GM12878 (cell line): ENCODE measurements at regions not wholly inside any gene's neighbourhood (a gene's known extent, or its start where the extent isn't known, plus 50 kb on each side); places are given as distances from the start of the nearest gene placed in this dataset.

ENCODE experiments used
- ATF3 ChIP-seq: IDR thresholded peaks from 2 replicates; pipeline ENCODE4 v1.6.1; 2011; ENCODE audit warnings: low read depth, mild to moderate bottlenecking, low read length, moderate library complexity, borderline replicate concordance; ENCODE audit errors: extremely low read depth
- EZH2 ChIP-seq: IDR thresholded peaks from 2 replicates; pipeline ENCODE4 v1.6.1; 2012; ENCODE audit warnings: low read depth, mild to moderate bottlenecking, control low read depth, inconsistent platforms, low read length, borderline replicate concordance; ENCODE audit not compliant: control insufficient read depth
- POLR2A ChIP-seq: IDR thresholded peaks from 2 replicates; pipeline ENCODE4 v1.6.1; 2011; ENCODE audit warnings: low read depth, mild to moderate bottlenecking, low read length
- POLR2AphosphoS2 ChIP-seq: IDR thresholded peaks from 2 replicates; pipeline ENCODE4 v1.6.1; 2011; ENCODE audit warnings: low read depth, mild to moderate bottlenecking, low read length, improper control_type of control experiment, moderate library complexity
- TF ChIP-seq, protein P1 (sequence below), 3 experiments: IDR thresholded peaks in 2 of 3; conservative IDR thresholded peaks in 1 of 3; 2 replicates each; pipeline ENCODE4 v1.5.1; 2011; ENCODE audit warnings: low read depth in 3 of 3, low read length in 3 of 3, mild to moderate bottlenecking in 3 of 3, control low read depth in 2 of 3, moderate library complexity in 2 of 3, inconsistent platforms in 1 of 3, mixed read lengths in 1 of 3; ENCODE audit not compliant: control insufficient read depth in 2 of 3, insufficient read depth in 1 of 3; ENCODE audit errors: extremely low read depth in 1 of 3

- TF ChIP-seq, protein P1, sequence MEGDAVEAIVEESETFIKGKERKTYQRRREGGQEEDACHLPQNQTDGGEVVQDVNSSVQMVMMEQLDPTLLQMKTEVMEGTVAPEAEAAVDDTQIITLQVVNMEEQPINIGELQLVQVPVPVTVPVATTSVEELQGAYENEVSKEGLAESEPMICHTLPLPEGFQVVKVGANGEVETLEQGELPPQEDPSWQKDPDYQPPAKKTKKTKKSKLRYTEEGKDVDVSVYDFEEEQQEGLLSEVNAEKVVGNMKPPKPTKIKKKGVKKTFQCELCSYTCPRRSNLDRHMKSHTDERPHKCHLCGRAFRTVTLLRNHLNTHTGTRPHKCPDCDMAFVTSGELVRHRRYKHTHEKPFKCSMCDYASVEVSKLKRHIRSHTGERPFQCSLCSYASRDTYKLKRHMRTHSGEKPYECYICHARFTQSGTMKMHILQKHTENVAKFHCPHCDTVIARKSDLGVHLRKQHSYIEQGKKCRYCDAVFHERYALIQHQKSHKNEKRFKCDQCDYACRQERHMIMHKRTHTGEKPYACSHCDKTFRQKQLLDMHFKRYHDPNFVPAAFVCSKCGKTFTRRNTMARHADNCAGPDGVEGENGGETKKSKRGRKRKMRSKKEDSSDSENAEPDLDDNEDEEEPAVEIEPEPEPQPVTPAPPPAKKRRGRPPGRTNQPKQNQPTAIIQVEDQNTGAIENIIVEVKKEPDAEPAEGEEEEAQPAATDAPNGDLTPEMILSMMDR (IDR thresholded peaks at IDR 0.05 in 2 of 3, conservative IDR thresholded peaks at IDR 0.05 in 1 of 3; ENCODE audit: control insufficient read depth in 2 of 3, extremely low read depth in 1 of 3, insufficient read depth in 1 of 3, low read depth in 3 of 3, low read length in 3 of 3) = no peak
- TF ChIP-seq ATF3 (no peak), EZH2 (no peak), POLR2AphosphoS2 (no peak), POLR2A (no peak)
Observed at GRCh38 chr5:71937921-71938698, 169.2 kb upstream of the MAP1B start.
